ENCODE measurements at regions not wholly inside any gene's neighbourhood (a gene's known extent, or its start where the extent isn't known, plus 50 kb on each side); places are given as distances from the start of the nearest gene placed in this dataset.

GRCh38 chr12:42961395-42961794, 371.8 kb upstream of the PRICKLE1 start:
- TF ChIP-seq, protein P1, sequence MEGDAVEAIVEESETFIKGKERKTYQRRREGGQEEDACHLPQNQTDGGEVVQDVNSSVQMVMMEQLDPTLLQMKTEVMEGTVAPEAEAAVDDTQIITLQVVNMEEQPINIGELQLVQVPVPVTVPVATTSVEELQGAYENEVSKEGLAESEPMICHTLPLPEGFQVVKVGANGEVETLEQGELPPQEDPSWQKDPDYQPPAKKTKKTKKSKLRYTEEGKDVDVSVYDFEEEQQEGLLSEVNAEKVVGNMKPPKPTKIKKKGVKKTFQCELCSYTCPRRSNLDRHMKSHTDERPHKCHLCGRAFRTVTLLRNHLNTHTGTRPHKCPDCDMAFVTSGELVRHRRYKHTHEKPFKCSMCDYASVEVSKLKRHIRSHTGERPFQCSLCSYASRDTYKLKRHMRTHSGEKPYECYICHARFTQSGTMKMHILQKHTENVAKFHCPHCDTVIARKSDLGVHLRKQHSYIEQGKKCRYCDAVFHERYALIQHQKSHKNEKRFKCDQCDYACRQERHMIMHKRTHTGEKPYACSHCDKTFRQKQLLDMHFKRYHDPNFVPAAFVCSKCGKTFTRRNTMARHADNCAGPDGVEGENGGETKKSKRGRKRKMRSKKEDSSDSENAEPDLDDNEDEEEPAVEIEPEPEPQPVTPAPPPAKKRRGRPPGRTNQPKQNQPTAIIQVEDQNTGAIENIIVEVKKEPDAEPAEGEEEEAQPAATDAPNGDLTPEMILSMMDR (IDR thresholded peaks at IDR 0.05) = no peak
- no peak for TF ChIP-seq EZH2 (IDR thresholded peaks at IDR 0.05)
